Brain pericyte (primary cell): ENCODE measurements at regions not wholly inside any gene's neighbourhood (a gene's known extent, or its start where the extent isn't known, plus 50 kb on each side); places are given as distances from the start of the nearest gene placed in this dataset.

Source experiments
- DNase-seq: peaks from one replicate; pipeline ENCODE4 v3.0.0-alpha.2; 2012; ENCODE audit warnings: low read depth, low spot score

DNA sequence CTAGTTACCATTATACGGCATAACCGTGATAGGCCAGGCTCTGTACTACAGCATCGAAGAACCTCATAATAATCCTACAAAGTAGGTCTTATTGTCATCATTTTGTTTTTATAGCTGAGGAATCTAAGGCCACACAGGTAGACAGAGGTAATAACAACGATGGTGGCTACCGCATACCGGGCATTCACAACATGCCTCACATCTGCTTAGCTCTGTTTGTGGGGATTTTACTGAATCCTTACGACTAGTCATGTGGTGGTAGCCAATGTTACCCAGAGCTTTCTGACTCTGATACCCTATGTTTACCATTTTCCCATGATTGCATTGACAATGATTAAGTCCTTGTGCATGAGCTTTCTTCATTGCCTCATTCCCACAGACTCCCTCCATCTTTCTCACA lies 269.4 kb downstream of the TCF7L2 start:
- no peak for DNase-seq

DNA sequence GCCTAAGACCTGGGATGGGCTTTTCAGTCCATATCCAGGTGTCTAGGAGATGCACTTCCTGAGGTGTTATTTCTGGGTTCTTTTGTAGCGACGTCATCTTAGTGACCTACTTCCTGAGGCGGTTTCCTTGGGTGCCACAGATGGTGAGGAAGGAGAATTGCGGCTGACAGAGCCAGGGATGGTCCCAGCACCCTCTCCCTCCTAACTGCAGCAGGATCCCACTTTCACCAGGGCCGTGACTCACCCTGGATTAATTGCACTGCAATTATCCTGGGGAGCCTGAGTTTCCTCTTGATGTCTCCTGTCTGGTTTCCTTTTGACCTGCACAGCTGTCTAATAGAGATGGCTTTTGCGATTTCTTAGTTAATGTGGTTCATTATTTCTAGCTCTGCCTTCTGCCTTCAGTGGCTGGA lies 271.7 kb downstream of the TCF7L2 start:
- no peak for DNase-seq

DNA sequence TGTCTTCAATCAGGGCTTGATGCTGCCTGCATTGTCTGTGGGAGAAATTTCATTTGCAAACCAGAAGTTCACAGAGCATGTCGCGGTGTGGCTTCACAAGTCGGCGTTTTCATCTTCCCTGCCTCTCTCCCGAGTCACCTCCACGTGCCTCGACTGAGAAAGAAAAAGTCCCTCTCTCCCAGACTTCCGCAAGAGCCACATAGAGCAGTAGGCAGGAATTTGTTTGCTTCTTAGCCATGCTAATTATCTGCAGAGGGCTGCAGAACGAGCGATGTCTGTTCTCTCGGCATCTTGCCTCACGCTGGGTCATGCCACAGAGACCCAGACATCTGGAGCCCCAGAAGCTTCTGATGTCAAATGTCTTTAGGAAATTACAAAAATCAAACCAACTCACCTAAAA lies 272.2 kb downstream of the TCF7L2 start:
- DNase-seq = no peak

DNA sequence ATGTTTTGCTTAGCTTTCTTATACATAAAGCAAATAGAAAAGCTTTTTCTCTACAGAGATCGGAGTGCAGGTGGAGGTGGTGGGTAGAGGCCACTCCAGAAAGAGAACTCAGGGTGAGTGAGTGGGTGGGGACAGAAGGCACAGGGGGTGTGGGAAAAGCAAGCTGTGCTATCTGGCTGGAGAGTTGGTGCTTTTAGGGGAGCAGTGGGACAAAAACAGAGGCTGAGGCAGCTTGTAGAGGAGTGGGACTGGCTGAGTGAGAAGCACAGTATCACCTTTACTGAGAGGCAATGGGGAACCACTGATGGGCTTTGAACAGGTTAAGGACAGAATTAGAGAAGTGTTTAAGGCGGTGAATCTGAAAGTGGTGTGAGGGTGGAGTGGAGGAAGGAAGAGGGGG lies 275.3 kb downstream of the TCF7L2 start:
- DNase-seq = no peak

DNA sequence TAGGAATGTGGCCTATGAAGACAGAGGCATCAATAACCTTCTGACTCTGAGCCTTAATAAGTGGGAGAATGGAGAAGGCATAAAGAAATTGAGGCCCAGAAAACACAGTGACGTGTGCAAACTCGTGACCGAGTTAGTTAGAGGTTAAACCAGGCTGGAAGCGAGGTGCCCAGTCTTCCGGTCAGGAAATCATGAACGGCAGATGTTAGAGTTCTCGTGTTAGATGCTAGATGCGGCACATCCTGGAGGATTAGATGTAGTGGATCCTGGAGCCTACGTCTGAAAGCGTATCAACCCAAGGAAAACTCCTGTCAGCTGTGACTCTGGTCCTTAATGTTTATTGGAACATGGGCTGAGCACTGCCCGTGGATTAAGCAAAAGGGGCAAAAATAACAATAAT lies 275.9 kb downstream of the TCF7L2 start:
- no peak for DNase-seq

DNA sequence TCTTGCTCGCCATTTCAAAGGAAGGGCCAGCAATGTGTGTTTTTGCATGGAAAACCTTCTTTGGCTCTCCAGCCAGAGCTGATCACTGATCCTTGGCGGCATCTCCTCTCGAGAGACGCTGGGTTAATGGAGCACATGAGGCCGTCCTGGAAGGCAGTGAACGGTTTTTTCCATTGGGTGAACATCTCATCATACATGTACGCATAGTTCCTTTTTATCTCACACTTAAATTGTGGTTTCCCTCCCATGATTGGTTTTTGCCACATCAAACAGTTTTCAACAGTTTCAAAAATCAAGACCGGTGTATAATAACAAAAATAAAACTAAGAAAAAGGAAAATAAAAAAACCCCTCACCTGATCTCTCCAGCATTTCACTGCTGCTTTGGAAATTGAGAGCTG lies 276.4 kb downstream of the TCF7L2 start:
- DNase-seq = no peak

DNA sequence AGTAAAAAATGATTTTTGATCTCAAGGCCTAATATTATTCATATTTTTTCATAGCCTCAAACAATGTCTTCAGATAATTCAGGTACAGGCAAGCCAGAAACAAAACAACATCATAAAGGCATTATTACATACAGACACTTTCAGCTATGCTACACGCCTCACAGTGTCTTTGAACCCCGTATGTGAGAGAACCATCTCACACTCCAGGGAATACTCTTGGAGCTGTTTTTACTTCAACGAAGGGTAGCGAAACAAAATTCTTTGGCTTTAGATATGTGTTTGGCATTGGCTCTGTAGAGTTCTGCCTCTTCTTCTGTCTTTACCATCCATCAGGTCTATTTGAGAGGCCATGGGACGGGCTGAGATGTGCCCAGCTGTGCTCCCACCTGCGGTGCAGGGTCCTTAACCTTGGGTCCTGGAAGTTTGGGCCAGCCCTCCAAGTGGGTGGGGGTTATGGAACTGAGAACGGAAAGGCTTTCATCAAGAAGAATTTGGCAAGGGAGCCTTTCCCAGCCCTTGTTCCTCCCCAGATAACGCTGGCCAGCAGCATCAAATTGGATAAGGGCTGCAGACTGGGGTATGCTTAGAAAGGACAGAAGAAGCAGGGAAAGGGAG lies 276.9 kb downstream of the TCF7L2 start:
- DNase-seq = no peak

GRCh38 chr10:113228530-113228929 lies 278.5 kb downstream of the TCF7L2 start:
- DNase-seq = no peak

DNA sequence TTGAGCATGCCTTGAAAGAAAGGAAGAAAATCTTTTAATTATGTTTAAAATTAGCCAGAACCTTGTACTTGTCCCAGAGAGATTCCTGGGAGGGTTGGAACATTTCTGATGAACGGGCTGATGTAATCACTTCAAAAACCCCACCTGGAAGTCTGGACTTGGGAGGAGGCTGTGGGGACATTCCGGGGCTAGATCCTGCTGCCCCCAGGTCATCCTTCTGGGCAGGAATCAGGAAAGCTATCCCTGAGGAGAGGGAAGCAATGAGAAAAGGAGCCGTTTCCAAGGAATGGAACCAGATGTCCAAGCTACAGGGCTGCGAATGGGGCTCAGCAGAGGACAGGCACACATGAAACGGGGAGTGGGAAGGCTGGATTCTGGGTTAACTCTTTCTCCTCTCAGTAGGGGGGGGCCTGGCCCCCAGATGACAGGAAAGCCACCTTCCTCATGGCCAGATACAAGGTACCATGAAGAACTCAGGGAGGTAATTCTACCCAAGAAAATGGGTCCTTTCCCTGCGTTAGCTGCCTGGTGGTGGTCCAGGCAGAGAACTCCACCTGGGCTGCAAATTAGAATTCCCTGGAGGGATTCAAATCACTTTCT lies 280.1 kb downstream of the TCF7L2 start:
- DNase-seq = no peak

DNA sequence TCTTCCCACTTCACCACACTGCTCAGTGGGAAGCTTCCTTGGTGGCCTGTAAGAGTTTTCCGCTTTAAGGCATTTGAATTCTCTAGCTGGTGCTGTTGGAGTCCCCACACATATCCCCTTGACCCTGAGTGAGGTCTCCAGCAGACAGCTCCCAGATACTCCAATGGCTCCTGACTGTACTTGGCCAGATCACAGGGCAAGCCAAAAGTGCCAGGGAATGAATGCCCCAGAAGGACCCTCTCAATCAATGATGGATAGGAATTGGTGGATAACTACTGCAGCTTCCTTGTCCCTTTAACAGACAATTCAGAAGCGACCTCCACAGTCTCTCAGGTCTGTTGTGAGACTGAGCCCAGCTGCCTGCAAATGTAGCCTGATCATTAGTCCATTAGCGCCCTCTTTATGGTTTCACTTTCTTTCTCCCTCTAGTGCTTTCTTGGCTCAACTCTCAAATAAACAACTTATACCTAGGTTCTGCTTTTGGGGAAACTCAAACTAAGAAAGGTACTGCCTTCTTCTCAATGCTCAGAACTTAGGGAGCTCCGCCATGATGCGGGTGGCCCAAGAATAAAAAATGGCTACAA lies 283.0 kb downstream of the TCF7L2 start:
- DNase-seq = no peak

- no peak for DNase-seq
Measured at GRCh38 chr10:113234481-113234880, 284.4 kb downstream of the TCF7L2 start.

- DNase-seq = no peak
Measured at GRCh38 chr10:113235508-113235907, 285.5 kb downstream of the TCF7L2 start.

DNA sequence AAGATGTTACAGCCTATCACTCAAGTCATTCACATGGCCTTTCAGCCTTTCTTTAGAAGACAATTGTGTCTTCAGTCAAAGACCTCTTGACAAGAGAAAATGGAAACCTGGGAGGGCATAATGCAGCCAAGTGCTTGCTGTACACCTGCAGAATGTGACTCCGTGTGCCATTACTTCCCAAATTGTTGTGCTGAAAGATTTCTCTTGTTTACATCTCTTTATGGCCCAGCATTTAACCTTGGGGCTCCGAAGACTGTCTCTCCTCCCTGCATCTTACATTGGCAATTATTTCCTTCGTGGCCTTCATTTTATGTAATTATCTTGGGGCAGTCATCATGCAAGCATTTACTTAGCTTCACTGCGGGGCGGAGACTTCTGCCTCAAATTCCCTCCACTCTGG lies 287.0 kb downstream of the TCF7L2 start:
- DNase-seq = no peak

DNA sequence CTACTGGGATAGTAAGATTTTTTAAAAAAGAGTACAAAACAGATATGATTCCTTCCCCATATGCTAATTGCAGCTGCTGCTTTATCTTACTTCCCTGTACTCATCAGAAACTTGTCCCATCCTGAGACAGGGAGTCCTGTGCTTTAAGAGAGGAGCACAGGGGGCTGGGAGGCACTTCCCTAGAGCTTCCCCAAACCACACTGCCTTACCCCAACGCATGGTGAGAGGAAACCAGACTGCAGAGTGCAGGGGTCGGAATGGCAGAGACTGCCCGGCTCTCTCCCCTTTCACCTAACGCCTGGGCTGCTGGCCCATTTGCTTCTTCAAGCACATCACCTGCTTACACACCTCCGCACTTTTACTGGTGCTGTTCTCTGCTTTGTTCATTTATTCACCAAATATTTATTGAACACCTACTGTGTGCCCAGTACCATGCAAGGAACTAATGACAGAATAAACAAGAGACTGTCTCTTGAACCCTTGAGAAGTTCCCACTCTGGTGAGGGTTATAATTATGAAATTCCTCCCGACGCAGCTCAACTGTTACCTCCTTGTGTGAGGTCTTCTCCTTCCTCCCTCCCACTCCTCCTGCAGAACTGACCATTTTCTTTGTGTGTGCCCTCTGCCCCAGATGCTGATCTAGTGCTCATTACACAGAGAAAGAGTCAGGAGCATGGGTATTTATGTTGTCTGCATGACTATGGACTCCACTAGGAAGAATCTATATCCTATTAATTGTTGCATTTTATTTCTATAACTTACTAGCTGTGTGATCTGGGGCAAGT lies 289.7 kb downstream of the TCF7L2 start:
- DNase-seq = no peak

GRCh38 chr10:113240736-113241135 lies 290.7 kb downstream of the TCF7L2 start:
- no peak for DNase-seq

- DNase-seq = no peak
Measured at GRCh38 chr10:113241599-113242360, 291.7 kb downstream of the TCF7L2 start.

GRCh38 chr10:113243311-113243710 lies 293.3 kb downstream of the TCF7L2 start:
- no peak for DNase-seq

DNA sequence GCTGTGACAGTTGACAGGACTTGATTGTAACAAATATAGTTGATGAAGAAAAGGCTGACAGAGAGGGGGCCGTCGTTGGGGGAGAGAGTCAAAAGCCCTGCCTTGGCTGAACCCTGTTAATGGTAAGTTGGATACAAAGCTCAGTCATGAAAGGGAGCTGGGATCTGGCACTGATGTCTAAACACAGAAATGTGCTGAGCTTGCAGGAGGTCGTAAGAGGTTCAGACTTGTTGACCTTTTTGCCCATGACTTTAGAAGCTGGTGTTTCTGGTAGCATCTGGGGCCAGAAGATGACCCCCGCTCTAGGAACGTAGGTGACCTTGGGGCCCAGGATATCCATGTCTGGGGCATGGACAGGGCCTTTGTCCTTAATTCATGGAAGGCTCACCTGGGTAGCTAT lies 294.7 kb downstream of the TCF7L2 start:
- no peak for DNase-seq

GRCh38 chr10:113245286-113245685 lies 295.2 kb downstream of the TCF7L2 start:
- no peak for DNase-seq

- no peak for DNase-seq
Measured at GRCh38 chr10:113247050-113247449, 297.0 kb downstream of the TCF7L2 start.

DNA sequence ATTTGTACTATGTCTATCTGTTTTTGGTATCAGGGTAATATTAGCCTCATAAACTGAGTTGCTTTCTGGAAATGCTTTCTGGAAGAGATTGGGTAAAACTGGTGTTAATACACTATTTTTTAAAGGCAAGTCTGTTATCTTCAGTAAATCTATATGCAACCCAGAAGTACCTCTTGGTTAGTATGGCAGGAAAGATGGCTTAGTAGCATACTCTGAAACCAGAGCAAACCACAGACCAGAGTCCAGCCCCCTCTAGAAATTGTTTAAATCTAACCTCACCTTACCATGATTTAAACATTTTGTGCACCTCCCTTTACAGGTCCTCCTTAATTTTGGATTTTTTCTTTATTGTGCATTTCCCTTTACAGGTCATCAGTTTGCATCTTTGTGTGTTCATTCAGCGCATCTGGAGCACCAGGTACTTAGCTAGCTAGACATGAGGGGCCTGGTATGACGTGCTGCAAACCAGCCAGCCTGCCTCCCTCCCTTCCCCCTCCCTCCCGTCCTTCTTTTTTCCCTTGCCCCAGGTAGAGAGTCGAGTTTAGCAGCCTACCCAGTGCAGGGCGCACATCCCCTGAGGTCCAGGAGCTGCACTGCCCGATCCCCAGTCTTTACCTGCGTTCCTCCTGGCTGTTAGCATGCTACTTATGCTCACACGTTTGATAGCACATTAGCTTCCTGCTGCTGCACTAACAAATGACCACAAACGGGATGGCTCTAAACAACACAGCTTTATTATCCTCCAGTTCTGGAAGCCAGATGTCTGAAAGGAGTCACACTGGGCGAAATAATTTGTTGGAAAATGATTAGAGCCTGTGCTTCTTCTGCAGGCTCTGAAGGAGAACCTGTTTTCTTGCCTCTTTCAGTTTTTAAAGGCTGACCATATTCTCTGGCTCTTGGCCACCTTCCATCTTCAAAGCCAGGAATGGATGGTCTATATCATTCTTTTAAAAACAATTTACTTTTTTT lies 299.9 kb upstream of the HABP2 start:
- no peak for DNase-seq
